ENCODE measurements at regions not wholly inside any gene's neighbourhood (a gene's known extent, or its start where the extent isn't known, plus 50 kb on each side); places are given as distances from the start of the nearest gene placed in this dataset.

- TF ChIP-seq POLR2A (IDR thresholded peaks at IDR 0.05) (no peak), CTCF (IDR thresholded peaks at IDR 0.05) (no peak)
Measured at GRCh38 chr17:70810609-70811008, 641.3 kb downstream of the KCNJ2 start.

Measured in Peyer's patch (tissue), 4 donors.